ENCODE measurements at regions not wholly inside any gene's neighbourhood (a gene's known extent, or its start where the extent isn't known, plus 50 kb on each side); places are given as distances from the start of the nearest gene placed in this dataset.

DNA sequence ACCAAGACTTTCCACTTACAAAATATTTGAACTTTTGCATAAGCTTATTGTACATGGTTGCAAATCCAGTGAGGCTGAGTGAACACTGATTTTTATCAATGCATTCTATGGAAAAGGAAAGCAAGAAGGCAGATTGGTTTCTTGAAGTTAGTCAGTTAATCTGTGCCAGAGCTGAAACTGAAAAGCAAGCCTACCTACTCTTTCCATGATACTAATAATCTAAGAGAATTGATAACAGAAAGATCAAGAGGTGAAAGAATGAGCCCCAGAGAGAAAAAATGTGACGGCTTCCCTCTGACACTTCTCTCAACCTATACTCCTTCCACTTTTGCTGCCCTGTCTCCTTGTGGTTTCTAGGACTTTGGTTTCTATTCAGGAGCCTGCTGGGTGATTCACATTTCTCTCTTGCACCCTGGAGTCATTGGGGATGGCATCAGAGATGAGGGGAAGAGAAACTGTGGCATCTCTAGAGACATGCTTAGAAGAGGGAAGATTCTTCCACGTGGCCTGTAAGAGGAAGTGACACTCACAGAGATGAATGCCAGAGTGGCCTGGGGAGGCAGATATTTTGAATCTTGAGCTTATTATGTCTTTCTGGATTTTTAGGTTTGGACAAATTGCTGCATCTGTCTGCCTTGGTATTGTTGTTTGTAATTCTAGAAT lies 158.6 kb upstream of the RIMS1 start:
- TF ChIP-seq POLR2A (IDR thresholded peaks at IDR 0.05; ENCODE audit: low read depth, low read length) (no peak), PAX5 (IDR thresholded peaks at IDR 0.05; ENCODE audit: insufficient read depth, low read length, severe bottlenecking) (no peak), POLR2AphosphoS5 (IDR thresholded peaks at IDR 0.05; ENCODE audit: low read depth, low read length) (no peak), POU2F2 (IDR thresholded peaks at IDR 0.05; ENCODE audit: low read depth, low read length) (no peak), SPI1 (IDR thresholded peaks at IDR 0.05; ENCODE audit: low read depth, low read length) (peak; percentile 70)
